Hematopoietic multipotent progenitor cell treated with erythropoietin and hydrocortisone succinate and interleukin-3 and kit ligand, for 6 days (in vitro differentiated cells): ENCODE measurements at regions not wholly inside any gene's neighbourhood (a gene's known extent, or its start where the extent isn't known, plus 50 kb on each side); places are given as distances from the start of the nearest gene placed in this dataset.

Experiments used
- DNase-seq: peaks from one replicate; pipeline ENCODE4 v3.0.0-alpha.2; 2015

DNA sequence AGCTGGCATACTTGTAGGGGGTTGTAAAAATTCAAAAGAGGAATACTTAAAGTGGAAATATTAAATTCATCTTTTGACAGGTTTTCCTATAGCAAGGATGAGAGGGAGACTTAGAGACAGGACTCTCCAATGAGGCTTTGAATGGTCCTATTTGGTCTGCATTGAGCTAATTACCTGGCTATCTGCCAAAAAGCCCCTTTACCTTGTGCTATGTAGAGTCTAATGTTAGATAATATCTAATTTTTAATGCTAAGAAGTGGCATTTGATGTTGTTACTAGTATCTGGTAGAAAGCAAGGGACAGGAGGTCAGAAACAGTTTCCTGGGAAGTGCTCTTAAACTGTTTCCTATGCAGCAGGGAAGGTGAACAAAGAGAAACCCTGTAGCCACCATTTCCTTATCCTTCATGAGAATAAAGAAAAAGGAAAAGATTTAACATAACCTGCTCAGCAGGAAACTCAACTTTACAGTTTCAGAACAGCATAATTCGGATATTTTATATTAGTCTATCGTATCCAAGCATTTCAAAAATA, 550.0 kb downstream of the SOX5 start:
- DNase-seq, result no peak

DNA sequence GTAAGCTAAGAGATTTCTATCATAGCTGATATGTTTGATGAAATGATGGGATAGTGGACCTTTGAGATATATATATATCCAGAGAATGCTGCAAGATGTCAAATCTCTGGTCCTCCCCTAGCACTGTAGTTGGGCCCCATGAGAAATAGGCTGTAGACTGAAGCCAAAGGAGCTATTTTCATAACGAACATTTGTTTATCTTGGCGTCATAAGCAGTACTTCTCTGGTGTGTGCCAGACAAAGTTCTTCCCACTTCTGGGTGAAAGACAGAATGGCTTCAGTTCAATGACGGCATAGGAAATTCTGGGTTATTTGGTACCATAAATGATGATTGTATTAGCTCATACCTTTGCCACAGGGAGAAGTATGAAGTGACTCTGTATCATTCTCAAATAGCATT, 534.3 kb downstream of the SOX5 start:
- DNase-seq, result no peak

DNA sequence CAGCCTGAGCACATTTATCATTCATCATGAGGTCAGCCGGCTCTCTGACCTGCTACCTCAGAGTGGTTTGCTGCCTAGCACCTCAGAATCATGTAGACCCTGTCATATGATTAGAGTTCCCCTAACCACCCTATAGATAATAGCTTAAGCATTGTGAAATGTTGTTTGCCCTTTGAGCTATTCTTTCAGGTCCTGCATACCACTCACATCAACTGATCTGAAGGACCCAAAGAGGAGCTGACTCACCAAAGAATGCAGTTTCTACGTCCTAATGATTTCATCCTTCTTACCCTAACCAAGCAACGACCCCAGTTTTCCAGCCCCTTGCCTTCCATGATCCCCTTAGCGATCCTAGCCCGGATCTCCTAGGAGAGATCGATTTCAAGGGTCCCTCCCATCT, 527.9 kb downstream of the SOX5 start:
- DNase-seq, result no peak

DNA sequence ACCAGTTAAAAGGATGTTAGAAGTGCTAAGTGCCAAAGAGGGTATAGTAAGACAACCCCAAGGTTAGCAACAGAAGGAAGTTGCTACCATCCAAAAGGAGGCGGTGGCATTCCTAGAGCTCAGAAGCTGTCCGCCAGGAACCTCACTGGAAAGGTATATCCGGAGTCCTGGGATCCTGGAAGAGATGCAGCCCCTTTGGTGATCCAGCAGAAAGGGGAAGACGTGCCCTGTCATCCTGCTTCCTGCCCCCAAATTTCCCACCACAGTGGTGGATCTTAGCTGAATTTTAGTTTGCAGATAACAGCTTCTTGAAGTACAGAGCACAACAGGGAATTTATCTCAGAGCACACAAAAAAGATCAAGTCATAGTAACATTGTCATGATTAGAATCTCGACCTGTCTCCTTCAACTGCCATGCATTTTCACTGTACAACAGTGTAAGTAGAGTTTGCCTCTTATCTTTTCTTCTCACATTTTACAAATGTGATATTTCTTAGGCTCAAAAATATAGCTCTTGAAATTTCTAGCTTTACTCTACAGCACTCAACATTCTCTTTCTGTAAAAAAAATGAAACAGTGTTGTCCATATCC, 526.3 kb downstream of the SOX5 start:
- DNase-seq, result no peak

DNA sequence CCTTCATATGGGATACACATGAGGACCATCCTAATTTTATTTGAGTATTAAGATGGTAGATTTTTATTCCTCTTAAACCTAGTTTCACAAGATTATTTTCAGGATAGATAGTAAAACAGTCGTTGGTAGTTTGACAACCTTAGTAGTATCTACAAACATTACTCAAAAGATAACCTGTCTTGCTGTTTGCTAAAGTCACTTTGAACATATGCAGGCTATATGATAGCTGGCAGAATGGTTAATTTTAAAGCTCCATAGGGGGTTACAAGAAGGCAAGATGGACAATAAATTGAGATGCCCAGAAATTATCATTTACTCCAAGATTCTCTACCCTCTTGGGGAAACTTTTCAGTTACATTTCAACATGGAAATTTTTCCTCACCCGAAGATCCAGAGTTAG, 525.7 kb downstream of the SOX5 start:
- DNase-seq, result no peak

DNA sequence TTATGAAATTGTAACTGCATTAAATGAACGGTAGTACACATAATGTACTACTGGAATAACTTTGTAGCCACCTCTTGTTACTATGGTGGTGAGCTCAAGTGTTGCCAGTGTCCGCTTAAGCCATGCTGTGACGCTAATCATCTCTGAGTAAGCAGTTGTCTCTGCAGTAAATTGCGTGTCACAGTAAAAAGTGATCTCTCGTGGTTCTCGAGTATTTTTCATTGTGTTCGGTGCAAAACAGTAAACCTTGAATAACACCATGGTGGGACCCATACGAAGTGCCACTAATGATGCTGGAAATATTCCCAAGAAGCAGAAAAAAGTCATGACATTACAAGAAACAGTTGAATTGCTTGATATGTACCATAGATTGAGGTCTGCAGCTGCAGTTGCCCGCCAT, 524.8 kb downstream of the SOX5 start:
- DNase-seq, result no peak

DNA sequence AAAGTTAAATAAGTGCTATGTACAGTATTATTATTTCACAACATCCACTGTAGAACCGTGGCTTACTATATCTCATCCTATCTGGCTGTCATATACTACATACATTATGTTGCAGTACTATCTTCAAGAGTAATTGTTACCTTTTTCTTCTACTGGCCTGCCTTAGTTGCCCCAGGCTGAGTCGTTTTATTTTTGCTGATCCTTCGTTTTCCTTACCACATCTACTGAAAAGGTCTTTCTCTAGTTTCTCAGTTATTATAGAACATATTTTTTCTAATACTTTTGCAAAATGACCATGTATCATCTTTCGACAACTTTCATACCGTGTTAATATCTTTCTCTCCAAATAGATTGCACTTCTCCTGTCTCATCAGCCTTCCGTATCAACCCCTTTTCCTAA, 523.1 kb downstream of the SOX5 start:
- DNase-seq, result no peak

DNA sequence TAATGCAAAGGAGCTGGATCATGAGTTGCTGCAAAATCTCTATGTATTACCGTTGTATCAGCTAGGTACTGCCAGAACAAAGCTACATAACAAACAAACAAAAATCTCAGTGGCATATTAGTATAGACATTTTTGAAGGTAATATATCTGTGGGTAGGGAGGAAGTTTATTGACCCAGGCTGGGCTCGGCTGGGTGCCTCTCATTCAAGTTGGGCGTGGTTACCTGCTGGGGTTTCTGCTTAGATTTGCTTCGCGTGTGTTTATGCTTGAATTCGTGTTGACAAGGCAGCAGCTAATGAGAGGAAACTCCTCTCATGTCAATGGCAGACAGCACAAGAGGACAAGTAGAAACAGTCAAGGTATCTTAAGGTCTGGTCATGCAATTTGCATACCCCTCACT, 520.7 kb downstream of the SOX5 start:
- no peak for DNase-seq

DNA sequence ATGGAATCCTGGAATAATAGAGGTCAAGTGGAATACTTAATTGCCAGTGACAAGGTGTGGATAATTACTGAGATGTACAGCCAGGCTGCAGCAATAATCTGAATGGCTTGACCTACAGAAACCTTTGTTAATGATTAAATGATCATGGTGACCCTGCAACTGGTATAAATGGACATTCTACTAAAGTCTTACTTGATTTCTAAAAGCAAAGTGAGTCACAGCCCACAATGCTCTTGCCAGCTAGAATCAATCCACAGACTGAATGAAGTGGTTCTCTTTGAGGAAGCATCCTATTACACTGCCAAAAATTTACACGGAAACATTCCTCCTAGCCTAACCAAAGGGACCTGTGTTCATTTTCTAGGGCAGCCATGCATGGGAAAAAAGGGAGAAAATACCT, 518.5 kb downstream of the SOX5 start:
- no peak for DNase-seq

DNA sequence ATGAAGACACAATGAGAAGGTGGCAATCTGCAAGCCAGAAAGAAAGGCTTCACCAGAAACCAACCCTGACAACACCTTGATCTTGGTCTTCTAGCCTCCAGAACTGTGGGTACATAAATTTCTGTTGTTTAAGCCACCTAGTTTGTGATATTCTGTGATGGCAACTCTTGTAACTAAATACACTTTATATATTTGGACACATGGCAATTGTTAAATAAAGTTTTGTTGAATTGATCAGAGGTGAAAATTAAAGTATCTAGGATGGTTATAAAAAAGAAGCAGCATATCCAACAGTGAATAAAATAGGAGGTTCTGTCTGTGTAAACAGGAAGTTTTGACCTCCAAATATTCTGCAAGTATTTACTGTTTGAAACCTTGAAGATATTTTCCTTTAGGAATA, 516.3 kb downstream of the SOX5 start:
- DNase-seq, result no peak

DNA sequence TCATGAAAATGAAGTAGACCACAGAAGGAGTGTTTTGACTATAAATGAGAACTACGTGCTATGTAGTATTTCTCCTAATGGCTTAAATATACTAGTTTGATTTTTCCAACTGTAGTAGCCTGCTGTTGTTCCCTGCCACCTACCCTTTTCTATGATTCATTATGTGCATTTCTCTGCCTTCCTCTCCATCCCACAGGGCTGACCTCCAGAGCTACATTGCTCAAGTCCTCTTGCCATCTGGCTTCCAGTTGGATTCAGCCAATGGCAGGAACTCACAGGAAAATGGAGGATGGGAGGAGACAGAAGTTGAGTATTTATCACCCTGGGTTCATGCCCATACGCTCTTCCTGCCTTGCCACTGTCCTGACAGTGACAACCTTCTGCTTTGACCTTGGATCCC, 515.3 kb downstream of the SOX5 start:
- no peak for DNase-seq

DNA sequence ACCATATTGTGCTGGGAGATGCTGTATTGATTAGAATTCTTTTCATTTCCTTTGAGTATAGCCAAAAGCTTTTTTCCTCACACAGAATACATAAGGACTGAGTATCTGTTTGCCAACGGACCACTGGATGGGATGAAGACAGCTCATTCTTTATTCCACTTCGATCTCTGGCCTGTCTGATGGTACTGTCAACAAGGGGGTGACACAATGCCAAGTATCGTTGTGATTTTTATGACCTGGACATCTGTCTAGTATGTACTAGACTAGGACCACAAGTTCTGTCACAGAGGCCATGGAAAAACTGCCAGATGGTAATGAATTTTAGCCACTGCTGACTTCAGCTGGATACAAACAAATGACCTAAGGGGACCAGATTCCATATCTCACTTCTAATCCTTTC, 502.7 kb downstream of the SOX5 start:
- no peak for DNase-seq

DNA sequence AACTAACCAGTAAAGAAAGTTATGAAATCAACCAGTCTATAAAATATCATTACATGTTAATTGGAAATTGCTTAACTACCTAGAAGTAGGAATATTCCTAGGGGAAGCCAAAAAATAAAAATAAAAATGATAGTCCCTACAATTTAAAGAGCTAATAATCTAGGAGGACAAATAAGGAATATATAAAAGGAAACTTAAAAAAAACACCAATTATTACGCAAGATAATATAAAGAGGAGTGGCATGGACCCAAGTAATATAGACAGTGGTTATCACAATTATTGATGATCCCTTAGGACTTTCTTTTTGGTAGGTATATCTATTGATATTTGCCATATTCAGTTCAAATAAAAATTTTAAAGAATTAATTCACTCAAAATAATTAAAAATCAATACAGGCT, 498.7 kb downstream of the SOX5 start:
- no peak for DNase-seq

DNA sequence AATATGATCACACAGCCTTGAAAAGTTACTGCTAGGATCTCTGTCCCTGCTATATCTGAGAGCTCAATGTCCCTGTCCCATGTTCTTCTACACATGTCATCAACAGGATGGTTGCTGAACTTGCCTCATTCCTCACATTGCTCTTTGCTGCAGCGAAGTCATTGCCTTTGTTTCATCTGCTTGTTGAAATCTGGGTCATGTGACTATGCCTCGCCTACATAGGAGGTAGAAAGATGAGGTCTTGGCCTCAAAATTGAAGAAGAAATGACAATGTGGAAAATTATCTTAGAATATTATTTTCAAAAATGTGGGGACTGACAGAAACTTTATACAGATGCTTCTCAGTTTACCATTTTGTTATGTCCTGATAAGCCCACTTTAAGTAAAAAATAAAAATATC, 494.2 kb downstream of the SOX5 start:
- DNase-seq, result no peak

DNA sequence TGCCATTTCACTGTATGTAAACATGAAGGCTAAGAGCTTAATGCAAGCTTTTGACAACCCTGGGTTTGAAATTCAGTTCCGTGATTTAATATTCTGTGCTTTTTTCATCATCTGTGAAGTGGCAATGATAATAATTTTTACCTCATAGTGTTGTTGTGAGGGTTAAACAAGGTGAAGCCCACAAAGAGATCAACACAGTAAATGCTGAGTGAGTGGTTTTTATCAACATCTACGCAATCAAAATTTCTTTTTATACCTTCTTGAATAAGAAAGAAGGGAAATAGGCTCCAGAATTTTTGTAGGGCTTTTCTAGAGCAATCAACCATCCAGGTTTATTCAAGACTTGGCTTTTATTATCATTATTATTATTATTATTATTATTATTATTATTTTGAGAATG, 490.8 kb downstream of the SOX5 start:
- no peak for DNase-seq

DNA sequence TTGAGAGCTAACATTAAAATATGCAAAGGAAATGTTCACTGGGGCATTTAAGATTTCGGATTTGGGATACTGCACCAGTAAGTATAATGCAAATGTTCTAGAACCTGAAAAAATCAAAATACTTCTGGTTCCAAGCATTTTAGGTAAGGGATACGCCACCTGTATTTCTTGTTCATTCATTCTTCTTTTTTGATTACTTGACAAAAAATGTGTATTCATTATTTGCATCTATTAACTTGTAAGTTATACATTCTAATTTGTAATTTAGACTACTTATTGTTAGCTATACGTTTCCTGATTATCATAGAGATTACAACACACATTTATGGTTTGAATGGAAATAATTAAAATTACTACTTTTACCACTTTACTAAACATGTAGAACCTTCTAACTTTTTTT, 486.9 kb downstream of the SOX5 start:
- DNase-seq, result no peak

DNA sequence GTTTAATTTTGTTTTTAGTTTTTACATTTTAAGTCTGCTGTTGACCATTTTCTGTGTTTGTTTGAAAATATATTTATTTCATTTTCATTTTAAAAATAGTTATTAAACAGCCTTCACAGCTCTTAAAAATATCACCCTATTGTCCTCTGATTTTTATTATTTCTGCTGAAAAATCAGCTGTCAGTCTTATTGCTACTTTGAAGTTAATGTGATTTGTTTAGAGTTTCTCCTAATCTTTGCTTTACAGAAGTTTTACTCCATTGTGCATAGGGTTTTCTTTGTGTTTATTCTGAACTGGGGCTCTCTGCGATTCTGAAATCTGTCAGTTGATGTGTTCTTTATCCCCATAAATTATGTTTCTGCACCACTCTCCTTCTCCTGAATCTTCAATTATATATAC, 486.3 kb downstream of the SOX5 start:
- DNase-seq, result no peak

DNA sequence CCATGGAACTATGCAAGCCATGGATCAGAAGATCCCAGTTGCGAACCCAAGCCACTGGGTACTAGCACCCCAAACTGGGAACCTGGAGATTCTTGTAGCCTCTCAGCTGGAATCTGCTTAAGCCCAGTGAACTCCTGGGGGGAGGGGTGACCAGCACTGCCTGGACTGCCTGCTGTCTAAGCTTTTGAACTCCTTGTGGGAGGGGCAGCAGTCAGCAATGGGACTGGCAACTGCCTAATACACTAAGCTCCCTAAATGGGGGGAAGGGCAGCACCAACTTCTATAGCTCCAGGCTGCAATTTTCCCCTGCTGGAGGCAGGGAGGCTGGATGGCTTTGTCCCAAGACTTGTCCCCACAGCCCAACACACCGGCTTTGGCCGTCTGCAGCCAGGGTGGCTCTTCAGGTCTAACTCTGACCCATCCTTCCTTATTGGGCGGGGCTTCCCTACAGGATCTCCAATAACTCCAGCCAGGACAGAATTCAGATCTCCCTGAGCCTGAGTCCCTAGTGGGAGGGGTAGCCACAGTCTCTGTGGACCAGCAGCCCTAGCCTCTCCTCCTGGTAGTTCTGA, 485.1 kb downstream of the SOX5 start:
- DNase-seq, result no peak

DNA sequence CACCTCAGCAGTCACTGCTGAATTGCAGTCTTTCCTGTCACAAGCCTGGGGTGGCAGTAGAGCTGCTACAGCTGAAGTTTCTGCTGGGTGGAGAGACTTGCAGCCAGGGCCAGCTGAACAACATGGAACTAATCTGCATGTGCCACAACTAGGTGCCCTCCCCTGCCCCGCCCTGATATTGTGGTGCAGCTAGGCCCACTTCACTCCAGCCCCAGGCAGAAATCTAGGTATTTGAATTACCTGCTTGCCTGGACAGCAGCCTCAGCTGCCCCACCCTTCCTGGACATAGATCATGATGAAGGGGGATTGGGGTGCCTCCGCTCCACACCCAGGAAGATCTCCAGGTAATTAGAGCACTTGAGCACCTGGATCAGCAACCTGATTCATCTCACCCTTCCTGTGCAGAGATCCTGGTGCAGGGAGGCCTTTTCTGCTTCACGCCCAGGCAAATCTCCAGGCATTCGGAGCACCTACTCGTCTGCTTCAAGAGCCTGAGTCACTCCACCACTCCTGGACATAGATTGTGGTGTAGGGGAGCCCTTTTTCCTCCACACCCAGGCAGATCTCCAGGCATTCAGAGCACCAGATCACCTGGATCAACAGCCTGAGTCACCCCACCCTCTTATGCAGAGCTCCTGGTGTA, 477.0 kb downstream of the SOX5 start:
- DNase-seq, result no peak

DNA sequence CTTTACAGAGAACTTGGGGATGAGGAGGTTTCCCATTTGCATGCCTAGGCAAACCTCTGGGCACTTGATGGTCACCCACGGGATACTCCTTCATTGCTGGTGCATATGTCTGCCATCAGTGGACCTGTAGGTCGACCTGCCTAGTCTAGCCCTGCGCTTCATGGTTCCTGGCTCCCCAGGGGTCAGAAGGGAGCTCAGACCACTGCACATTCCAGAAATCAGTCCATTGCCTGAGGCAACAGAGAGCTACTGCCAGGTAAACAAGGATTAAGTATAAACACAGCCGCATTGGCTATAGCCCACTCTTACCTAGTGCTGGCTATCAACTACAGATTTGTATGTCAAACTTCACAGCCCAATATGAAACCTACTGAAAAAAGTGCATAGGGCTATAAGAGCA, 476.4 kb downstream of the SOX5 start:
- DNase-seq, result no peak

DNA sequence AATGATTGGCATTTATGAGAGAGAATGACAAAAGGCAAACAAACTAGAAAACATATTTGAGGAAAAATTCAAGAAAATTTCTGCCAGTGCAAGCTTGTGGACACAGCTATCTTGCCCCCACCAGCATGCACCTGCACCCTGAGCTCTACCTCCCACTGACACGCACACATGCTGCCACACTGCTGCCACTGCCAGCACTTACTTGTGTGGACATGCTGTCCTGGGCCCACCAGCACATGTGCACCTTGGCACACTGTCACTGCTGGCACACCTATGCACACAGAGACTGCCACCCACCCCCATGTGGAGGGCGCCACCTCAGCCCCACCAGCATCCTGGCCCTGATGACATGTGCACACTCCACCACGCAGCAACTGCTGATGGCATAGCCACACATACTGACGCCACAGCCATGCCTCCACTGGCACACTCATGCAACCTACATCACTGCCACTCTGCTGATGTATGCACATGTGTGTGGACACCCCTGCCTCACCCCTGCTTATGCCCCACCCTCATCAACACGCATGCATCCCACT, 475.0 kb downstream of the SOX5 start:
- no peak for DNase-seq
